GM12864 (cell line): ENCODE measurements at regions not wholly inside any gene's neighbourhood (a gene's known extent, or its start where the extent isn't known, plus 50 kb on each side); places are given as distances from the start of the nearest gene placed in this dataset.
"Not testable (repeated sequence)": the region's sequence is repeated elsewhere in the genome, so short reads cannot be mapped to it uniquely, and the experiment has no call there.

Source experiments
- DNase-seq: peaks from one replicate; pipeline ENCODE4 v3.0.0-alpha.2; 2011; ENCODE audit warnings: low read depth
- H3K4me3 ChIP-seq: 2 replicates; pipeline ENCODE4 v1.5.1; 2011; ENCODE audit warnings: mild to moderate bottlenecking, low read depth, low read length, control low read depth
- CTCF ChIP-seq: IDR thresholded peaks from 2 replicates; pipeline ENCODE4 v1.5.1; 2011; ENCODE audit warnings: low read depth, mild to moderate bottlenecking, moderate library complexity, low read length, control low read depth, inconsistent platforms; ENCODE audit errors: missing control alignments

GRCh38 chr14:106166650-106167204 lies 640.3 kb downstream of the TMEM121 start:
- DNase-seq = no peak
- H3K4me3 ChIP-seq = no peak overlapping the region
- TF ChIP-seq CTCF = no peak

- DNase-seq, H3K4me3 ChIP-seq: not testable (repeated sequence)
- TF ChIP-seq CTCF = peak; percentile 70
These were observed 643.8 kb downstream of the TMEM121 start for GRCh38 chr14:106170163-106170658.

GRCh38 chr14:106174206-106174605 lies 647.8 kb downstream of the TMEM121 start:
- H3K4me3 ChIP-seq = no peak overlapping the region
- no peak for DNase-seq
- TF ChIP-seq CTCF = no peak

GRCh38 chr14:106177266-106178246 lies 651.2 kb downstream of the TMEM121 start:
- not testable (repeated sequence) for DNase-seq, H3K4me3 ChIP-seq
- TF ChIP-seq CTCF = peak; percentile 7

- DNase-seq = no peak
- no peak for TF ChIP-seq CTCF
- no peak overlapping the region for H3K4me3 ChIP-seq
These were observed 653.4 kb downstream of the TMEM121 start for GRCh38 chr14:106179761-106180160.

- not testable (repeated sequence) for H3K4me3 ChIP-seq
These were observed 658.4 kb downstream of the TMEM121 start for GRCh38 chr14:106184771-106185170.

GRCh38 chr14:106185174-106185836 lies 658.9 kb downstream of the TMEM121 start:
- not testable (repeated sequence) for DNase-seq, H3K4me3 ChIP-seq

More at GRCh38 chr14:106184771-106185170, 658.4 kb downstream of the TMEM121 start:
- DNase-seq = not testable (repeated sequence)
